SHP77 treated with DMSO at 0.1 percent for 48 hours (cell line): ENCODE measurements at regions not wholly inside any gene's neighbourhood (a gene's known extent, or its start where the extent isn't known, plus 50 kb on each side); places are given as distances from the start of the nearest gene placed in this dataset.

Experiments used
- DNase-seq: peaks from one replicate; lab custom pipeline; 2025; lab: John Stamatoyannopoulos, UW

GRCh38 chr4:32161392-32161791, 1441.2 kb downstream of the PCDH7 start:
- DNase-seq: no peak

- no peak for DNase-seq
Observed at GRCh38 chr4:32163125-32163524, 1443.0 kb downstream of the PCDH7 start.

GRCh38 chr4:32169841-32170240, 1449.7 kb downstream of the PCDH7 start:
- no peak for DNase-seq

- DNase-seq: no peak
Observed at GRCh38 chr4:32172086-32172485, 1451.9 kb downstream of the PCDH7 start.

- DNase-seq: no peak
Observed at GRCh38 chr4:32172761-32173160, 1452.6 kb downstream of the PCDH7 start.

GRCh38 chr4:32180086-32180485, 1459.9 kb downstream of the PCDH7 start:
- no peak for DNase-seq

- no peak for DNase-seq
Observed at GRCh38 chr4:32184186-32184585, 1464.0 kb downstream of the PCDH7 start.

- no peak for DNase-seq
Observed at GRCh38 chr4:32189130-32189529, 1469.0 kb downstream of the PCDH7 start.

- DNase-seq: no peak
Observed at GRCh38 chr4:32189788-32190187, 1469.6 kb downstream of the PCDH7 start.

GRCh38 chr4:32191961-32192360, 1471.8 kb downstream of the PCDH7 start:
- no peak for DNase-seq

- DNase-seq: no peak
Observed at GRCh38 chr4:32192363-32192762, 1472.2 kb downstream of the PCDH7 start.

- DNase-seq: no peak
Observed at GRCh38 chr4:32192991-32193390, 1472.8 kb downstream of the PCDH7 start.

- no peak for DNase-seq
Observed at GRCh38 chr4:32196950-32197688, 1477.0 kb downstream of the PCDH7 start.

GRCh38 chr4:32199639-32200038, 1479.5 kb downstream of the PCDH7 start:
- DNase-seq: no peak

- no peak for DNase-seq
Observed at GRCh38 chr4:32203340-32203739, 1483.2 kb downstream of the PCDH7 start.

GRCh38 chr4:32206756-32207155, 1486.6 kb downstream of the PCDH7 start:
- DNase-seq: no peak

- no peak for DNase-seq
Observed at GRCh38 chr4:32207456-32207855, 1487.3 kb downstream of the PCDH7 start.

GRCh38 chr4:32215277-32215676, 1495.1 kb downstream of the PCDH7 start:
- DNase-seq: no peak

- no peak for DNase-seq
Observed at GRCh38 chr4:32216502-32216901, 1496.3 kb downstream of the PCDH7 start.

- no peak for DNase-seq
Observed at GRCh38 chr4:32219306-32220075, 1499.3 kb downstream of the PCDH7 start.

- no peak for DNase-seq
Observed at GRCh38 chr4:32226204-32226603, 1506.0 kb downstream of the PCDH7 start.

- DNase-seq: no peak
Observed at GRCh38 chr4:32226733-32227132, 1506.6 kb downstream of the PCDH7 start.

GRCh38 chr4:32243926-32244325, 1523.8 kb downstream of the PCDH7 start:
- DNase-seq: no peak

- no peak for DNase-seq
Observed at GRCh38 chr4:32249040-32249439, 1528.9 kb downstream of the PCDH7 start.
